B cell (primary cell): ENCODE measurements at regions not wholly inside any gene's neighbourhood (a gene's known extent, or its start where the extent isn't known, plus 50 kb on each side); places are given as distances from the start of the nearest gene placed in this dataset.

Source experiments
- ATAC-seq: fragments of 200-7000 bp; cut with Tn5 transposase; one replicate; pipeline ENCODE4 v1.10.0; 2021; ENCODE audit warnings: low read depth, mild to moderate bottlenecking, moderate number of reproducible peaks, moderate library complexity
- CTCF ChIA-PET: fragments of 350-600 bp; sonication (Branson Sonifier 250); formaldehyde crosslinking; loops from one replicate; lab custom pipeline; 2021; ENCODE audit warnings: antibody characterized with exemption, inconsistent platforms; lab: Charles Lee
- POLR2A ChIA-PET: fragments of 350-600 bp; sonication (Branson Sonifier 250); formaldehyde crosslinking; loops from one replicate; lab custom pipeline; 2021; ENCODE audit warnings: antibody characterized with exemption; lab: Charles Lee
- DNase-seq: peaks from one replicate; pipeline ENCODE4 v3.0.0; 2013
- H2AFZ ChIP-seq: 2 replicates; pipeline ENCODE4 v1.6.1; 2012; ENCODE audit warnings: mild to moderate bottlenecking, low read depth, low read length; ENCODE audit not compliant: insufficient read depth, poor library complexity, severe bottlenecking
- H3K27ac ChIP-seq, 2 donors: 1 replicate in 1 of 2; 2 replicates in 1 of 2; pipeline ENCODE4 v1.5.1; 2012 to 2013; ENCODE audit warnings: low read length in 2 of 2, mild to moderate bottlenecking in 2 of 2, moderate library complexity in 1 of 2
- H3K27me3 ChIP-seq, 4 experiments: fragments of 200-600 bp in 1 of 4; sonication (generic) in 1 of 4; replicated peaks in 1 of 4; 1 replicate in 2 of 4; 2 replicates in 2 of 4; pipeline versions ENCODE4 v1.6.1 to v1.7.0; 2013 to 2016; ENCODE audit warnings: low read length in 3 of 4, mild to moderate bottlenecking in 2 of 4, mixed read lengths in 1 of 4, moderate library complexity in 1 of 4; ENCODE audit not compliant: insufficient read depth in 4 of 4, control insufficient read depth in 3 of 4; ENCODE audit errors: control extremely low read depth in 1 of 4
- H3K36me3 ChIP-seq, 2 experiments: replicated peaks in 1 of 2; 1 replicate in 1 of 2; 2 replicates in 1 of 2; pipeline versions ENCODE4 v1.6.1 to v1.7.1; 2013; ENCODE audit warnings: low read length in 1 of 2; ENCODE audit not compliant: insufficient read depth in 2 of 2, control insufficient read depth in 1 of 2; ENCODE audit errors: control extremely low read depth in 1 of 2, extremely low read depth in 1 of 2
- H3K4me1 ChIP-seq, 2 donors: fragments of 200-600 bp in 1 of 2; sonication (generic) in 1 of 2; 1 replicate in 1 of 2; 2 replicates in 1 of 2; pipeline versions ENCODE4 v1.5.1 to v1.6.1; 2013 to 2017; ENCODE audit warnings: low read length in 2 of 2; ENCODE audit not compliant: control insufficient read depth in 2 of 2, insufficient read depth in 2 of 2
- H3K4me2 ChIP-seq: replicated peaks from 2 replicates; pipeline ENCODE3; 2012; ENCODE audit warnings: mild to moderate bottlenecking, low read depth, low read length; ENCODE audit not compliant: poor library complexity, severe bottlenecking
- H3K4me3 ChIP-seq, 5 experiments: fragments of 200-600 bp in 1 of 5; sonication (generic) in 1 of 5; 1 replicate in 3 of 5; 2 replicates in 2 of 5; pipeline versions ENCODE4 v1.5.1 to v1.7.0; 2011 to 2016; ENCODE audit warnings: low read length in 4 of 5, mild to moderate bottlenecking in 4 of 5, low read depth in 2 of 5, control low read depth in 1 of 5, moderate library complexity in 1 of 5; ENCODE audit not compliant: insufficient read depth in 1 of 5; ENCODE audit errors: control extremely low read depth in 1 of 5, extremely low read depth in 1 of 5
- H3K79me2 ChIP-seq: fragments of 200-600 bp; sonication (generic); one replicate; pipeline ENCODE4 v1.6.0; 2016; ENCODE audit warnings: low read length; ENCODE audit not compliant: control insufficient read depth, insufficient read depth
- H3K9ac ChIP-seq: fragments of 200-600 bp; sonication (generic); 2 replicates; pipeline ENCODE4 v1.6.1; 2017; ENCODE audit warnings: mild to moderate bottlenecking, low read length, moderate library complexity
- H3K9me3 ChIP-seq, 3 donors: one replicate each; pipeline versions ENCODE4 v1.6.1 to v1.7.1; 2013; ENCODE audit warnings: low read length in 2 of 3; ENCODE audit not compliant: control insufficient read depth in 2 of 3, insufficient read depth in 1 of 3; ENCODE audit errors: control extremely low read depth in 1 of 3
- H4K20me1 ChIP-seq: 2 replicates; pipeline ENCODE4 v1.6.0; 2012; ENCODE audit warnings: mild to moderate bottlenecking, low read length; ENCODE audit not compliant: insufficient read depth, control insufficient read depth, poor library complexity, severe bottlenecking
- H3K27ac Mint-ChIP-seq: one replicate; pipeline ENCODE4 v1.8.0; 2021; ENCODE audit warnings: mixed read lengths
- H3K27me3 Mint-ChIP-seq: one replicate; pipeline ENCODE4 v1.8.0; 2021; ENCODE audit warnings: mixed read lengths
- H3K4me1 Mint-ChIP-seq: one replicate; pipeline ENCODE4 v1.8.0; 2021; ENCODE audit warnings: mixed read lengths
- H3K4me3 Mint-ChIP-seq: one replicate; pipeline ENCODE4 v1.8.0; 2021; ENCODE audit warnings: mixed read lengths
- H3K9me3 Mint-ChIP-seq: one replicate; pipeline ENCODE4 v1.8.0; 2022; ENCODE audit warnings: mixed read lengths; ENCODE audit not compliant: insufficient read depth
- EZH2 ChIP-seq: IDR thresholded peaks from 2 replicates; pipeline ENCODE4 v1.6.1; 2012; ENCODE audit warnings: borderline replicate concordance, low read depth, mild to moderate bottlenecking, moderate library complexity, low read length; ENCODE audit not compliant: insufficient read depth, poor library complexity, severe bottlenecking
- WGBS: methylation state at CpG from one replicate; pipeline ENCODE4 v1.1.5; 2013; ENCODE audit warnings: missing lambda C conversion rate; ENCODE audit not compliant: insufficient coverage; 5-methylcytosine and 5-hydroxymethylcytosine counted together
- intact Hi-C: fragments of 100-400 bp; cut with micrococcal nuclease; formaldehyde crosslinking; loops from one replicate; pipeline ENCODE4 v1.10.0; 2022
- TF ChIP-seq, protein P1 (sequence below): fragments of 200-600 bp; IDR thresholded peaks from one replicate; pipeline ENCODE4 v1.8.0; 2022; ENCODE audit warnings: antibody characterized with exemption, mild to moderate bottlenecking

DNA sequence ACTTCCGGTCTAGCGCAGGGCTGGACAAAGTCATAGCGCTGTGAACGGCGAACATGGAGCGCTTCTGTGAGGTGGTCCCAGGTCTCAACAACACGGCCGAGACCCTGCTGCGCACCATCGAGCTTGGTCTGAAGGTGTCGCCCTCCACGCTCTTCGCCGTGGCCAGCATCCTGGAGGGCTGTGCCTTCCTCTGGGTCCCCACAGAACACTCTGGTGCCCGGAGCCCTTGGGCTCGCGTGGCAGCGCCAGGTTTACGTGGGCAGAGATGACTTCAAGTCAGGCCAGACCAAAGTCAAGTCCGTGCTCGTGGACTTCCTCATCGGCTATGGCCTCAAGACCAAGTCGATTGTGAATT lies 128.6 kb downstream of the ANAPC4 start:
- 96% methylated on average over 23 of the region's 23 CpGs for WGBS
- no peak for ATAC-seq
- no peak overlapping the region for H2AFZ ChIP-seq

DNA sequence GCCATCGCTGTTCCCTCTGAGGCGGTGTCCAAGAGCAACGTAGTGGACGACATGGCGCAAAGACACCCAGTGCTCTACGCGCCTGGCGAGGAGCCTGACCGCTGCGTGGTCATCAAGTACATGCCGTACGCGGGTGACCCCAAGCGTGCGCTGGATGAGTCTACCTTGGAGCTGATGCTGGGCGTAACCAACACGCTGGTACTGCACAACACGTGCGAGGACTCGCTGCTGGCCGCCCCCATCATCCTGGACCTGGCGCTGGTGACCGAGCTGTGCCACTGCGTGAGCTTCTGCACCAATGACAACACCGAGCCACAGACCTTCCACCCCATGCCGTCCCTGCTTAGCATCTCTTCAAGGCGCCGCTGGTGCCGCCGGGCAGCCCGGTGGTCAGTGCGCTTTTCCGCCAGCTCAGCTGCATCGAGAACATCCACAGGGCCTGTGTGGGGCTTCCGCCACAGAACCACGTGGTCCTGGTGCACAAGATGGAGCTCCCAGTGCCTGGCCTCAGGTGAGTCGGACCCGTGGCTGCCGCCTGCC lies 129.0 kb downstream of the ANAPC4 start:
- ChIA-PET CTCF (no interaction called here), POLR2A (no interaction called here)
- no peak overlapping the region for H3K4me2 ChIP-seq
- 97% methylated on average over 39 of the region's 39 CpGs for WGBS
- Mint-ChIP-seq H3K9me3 (peaks cover 3% of the 10 kb centered on the region), H3K27me3 (no peaks in the 10 kb centered on the region), H3K27ac (no peak overlapping the region), H3K4me3 (no peak overlapping the region), H3K4me1 (no peaks in the 10 kb centered on the region)
- H3K27me3 ChIP-seq, result no peaks in the 10 kb centered on the region
- DNase-seq (no peak), ATAC-seq (no peak)
- intact Hi-C loops, result no loop called here
- no peaks in the 10 kb centered on the region for H3K4me1 ChIP-seq
- no peak overlapping the region for H3K27ac ChIP-seq
- no peaks in the 10 kb centered on the region for H3K36me3 ChIP-seq
- no peak overlapping the region for H2AFZ ChIP-seq
- TF ChIP-seq, protein P1, sequence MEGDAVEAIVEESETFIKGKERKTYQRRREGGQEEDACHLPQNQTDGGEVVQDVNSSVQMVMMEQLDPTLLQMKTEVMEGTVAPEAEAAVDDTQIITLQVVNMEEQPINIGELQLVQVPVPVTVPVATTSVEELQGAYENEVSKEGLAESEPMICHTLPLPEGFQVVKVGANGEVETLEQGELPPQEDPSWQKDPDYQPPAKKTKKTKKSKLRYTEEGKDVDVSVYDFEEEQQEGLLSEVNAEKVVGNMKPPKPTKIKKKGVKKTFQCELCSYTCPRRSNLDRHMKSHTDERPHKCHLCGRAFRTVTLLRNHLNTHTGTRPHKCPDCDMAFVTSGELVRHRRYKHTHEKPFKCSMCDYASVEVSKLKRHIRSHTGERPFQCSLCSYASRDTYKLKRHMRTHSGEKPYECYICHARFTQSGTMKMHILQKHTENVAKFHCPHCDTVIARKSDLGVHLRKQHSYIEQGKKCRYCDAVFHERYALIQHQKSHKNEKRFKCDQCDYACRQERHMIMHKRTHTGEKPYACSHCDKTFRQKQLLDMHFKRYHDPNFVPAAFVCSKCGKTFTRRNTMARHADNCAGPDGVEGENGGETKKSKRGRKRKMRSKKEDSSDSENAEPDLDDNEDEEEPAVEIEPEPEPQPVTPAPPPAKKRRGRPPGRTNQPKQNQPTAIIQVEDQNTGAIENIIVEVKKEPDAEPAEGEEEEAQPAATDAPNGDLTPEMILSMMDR, result no peak
- no peak for TF ChIP-seq EZH2
- H3K9ac ChIP-seq, result no peak overlapping the region
- no peaks in the 10 kb centered on the region for H3K79me2 ChIP-seq
- H3K4me3 ChIP-seq, result no peak overlapping the region
- H3K9me3 ChIP-seq, result peaks cover 0 to 21% (median 2%) of the 10 kb centered on the region in 3 donors
- H4K20me1 ChIP-seq, result no peaks in the 10 kb centered on the region

More for the DNA sequence above, 128.6 kb downstream of the ANAPC4 start:
- DNase-seq, result no peak
- Histone ChIP-seq H3K4me2 (no peak overlapping the region), H3K27ac (no peak overlapping the region), H3K79me2 (no peaks in the 10 kb centered on the region), H3K9me3 (peaks cover 0 to 21% (median 2%) of the 10 kb centered on the region in 3 donors), H4K20me1 (no peaks in the 10 kb centered on the region), H3K36me3 (no peaks in the 10 kb centered on the region), H3K27me3 (no peaks in the 10 kb centered on the region), H3K4me3 (no peak overlapping the region), H3K4me1 (no peaks in the 10 kb centered on the region), H3K9ac (no peak overlapping the region)
- intact Hi-C loops, result no loop called here
- POLR2A ChIA-PET, result no interaction called here
- CTCF ChIA-PET, result no interaction called here
- H3K27ac Mint-ChIP-seq, result no peak overlapping the region
- no peak overlapping the region for H3K4me3 Mint-ChIP-seq
- H3K27me3 Mint-ChIP-seq, result no peaks in the 10 kb centered on the region
- H3K9me3 Mint-ChIP-seq, result peaks cover 3% of the 10 kb centered on the region
- H3K4me1 Mint-ChIP-seq, result no peaks in the 10 kb centered on the region
- TF ChIP-seq, protein P1, result no peak
- TF ChIP-seq EZH2, result no peak
